ENCODE measurements at regions not wholly inside any gene's neighbourhood (a gene's known extent, or its start where the extent isn't known, plus 50 kb on each side); places are given as distances from the start of the nearest gene placed in this dataset.

- ATAC-seq (ENCODE audit: low read depth) (no peak), DNase-seq (no peak)
- Histone ChIP-seq H3K4me3 (ENCODE audit: control extremely low read depth in 1 of 5, extremely low read depth in 1 of 5, insufficient read depth in 1 of 5, low read depth in 2 of 5, low read length in 4 of 5) (no peak overlapping the region), H4K20me1 (ENCODE audit: control insufficient read depth, insufficient read depth, low read length, poor library complexity, severe bottlenecking) (no peaks in the 10 kb centered on the region), H2AFZ (ENCODE audit: insufficient read depth, low read depth, low read length, poor library complexity, severe bottlenecking) (no peak overlapping the region), H3K9ac (ENCODE audit: low read length) (no peak overlapping the region), H3K4me2 (replicated peaks; ENCODE audit: low read depth, low read length, poor library complexity, severe bottlenecking) (no peak overlapping the region), H3K4me1 (ENCODE audit: control insufficient read depth in 2 of 2, insufficient read depth in 2 of 2, low read length in 2 of 2) (no peaks in the 10 kb centered on the region), H3K79me2 (ENCODE audit: control insufficient read depth, insufficient read depth, low read length) (no peaks in the 10 kb centered on the region), H3K36me3 (replicated peaks in 1 of 2; ENCODE audit: control extremely low read depth in 1 of 2, control insufficient read depth in 1 of 2, extremely low read depth in 1 of 2, insufficient read depth in 2 of 2, low read length in 1 of 2) (no peaks in the 10 kb centered on the region), H3K27me3 (replicated peaks in 1 of 4; ENCODE audit: control extremely low read depth in 1 of 4, control insufficient read depth in 3 of 4, insufficient read depth in 4 of 4, low read length in 3 of 4) (no peaks in the 10 kb centered on the region), H3K27ac (ENCODE audit: low read length in 2 of 2) (no peak overlapping the region), H3K9me3 (ENCODE audit: control extremely low read depth in 1 of 3, control insufficient read depth in 2 of 3, insufficient read depth in 1 of 3, low read length in 2 of 3) (no peaks in the 10 kb centered on the region)
- no peak overlapping the region for H3K27ac Mint-ChIP-seq
- ChIA-PET CTCF (interaction anchor here (0.9 kb wide), 1 partner anchor 10 kb away, joined by 3 read pairs; no protein-coding TSS in a partner anchor), POLR2A (no interaction called here)
- intact Hi-C loops (cut with micrococcal nuclease) = no loop called here
- H3K4me3 Mint-ChIP-seq = no peak overlapping the region
- TF ChIP-seq CTCF (IDR thresholded peaks at IDR 0.05) (no peak), EZH2 (IDR thresholded peaks at IDR 0.05; ENCODE audit: borderline replicate concordance, insufficient read depth, low read depth, low read length, poor library complexity, severe bottlenecking) (no peak)
- H3K9me3 Mint-ChIP-seq (ENCODE audit: insufficient read depth) = no peaks in the 10 kb centered on the region
- no peaks in the 10 kb centered on the region for H3K4me1 Mint-ChIP-seq
- WGBS (ENCODE audit: insufficient coverage) = 44% methylated on average over 2 of the region's 2 CpGs
- H3K27me3 Mint-ChIP-seq = no peaks in the 10 kb centered on the region
Measured at GRCh38 chr2:16161085-16161565, 220.8 kb downstream of the MYCN start.

GRCh38 chr2:16160281-16161084, 220.1 kb downstream of the MYCN start:
- Histone ChIP-seq H3K27me3 (replicated peaks in 1 of 4; ENCODE audit: control extremely low read depth in 1 of 4, control insufficient read depth in 3 of 4, insufficient read depth in 4 of 4, low read length in 3 of 4) (peaks cover 0 to 2% (median 0%) of the 10 kb centered on the region in 4 experiments), H3K79me2 (ENCODE audit: control insufficient read depth, insufficient read depth, low read length) (no peaks in the 10 kb centered on the region), H3K9ac (ENCODE audit: low read length) (no peak overlapping the region), H3K36me3 (replicated peaks in 1 of 2; ENCODE audit: control extremely low read depth in 1 of 2, control insufficient read depth in 1 of 2, extremely low read depth in 1 of 2, insufficient read depth in 2 of 2, low read length in 1 of 2) (no peaks in the 10 kb centered on the region), H3K4me2 (replicated peaks; ENCODE audit: low read depth, low read length, poor library complexity, severe bottlenecking) (no peak overlapping the region), H3K9me3 (ENCODE audit: control extremely low read depth in 1 of 3, control insufficient read depth in 2 of 3, insufficient read depth in 1 of 3, low read length in 2 of 3) (peaks cover 0 to 3% (median 0%) of the 10 kb centered on the region in 3 donors), H4K20me1 (ENCODE audit: control insufficient read depth, insufficient read depth, low read length, poor library complexity, severe bottlenecking) (no peaks in the 10 kb centered on the region), H2AFZ (ENCODE audit: insufficient read depth, low read depth, low read length, poor library complexity, severe bottlenecking) (no peak overlapping the region), H3K4me3 (ENCODE audit: control extremely low read depth in 1 of 5, extremely low read depth in 1 of 5, insufficient read depth in 1 of 5, low read depth in 2 of 5, low read length in 4 of 5) (no peak overlapping the region), H3K27ac (ENCODE audit: low read length in 2 of 2) (no peak overlapping the region), H3K4me1 (ENCODE audit: control insufficient read depth in 2 of 2, insufficient read depth in 2 of 2, low read length in 2 of 2) (no peaks in the 10 kb centered on the region)
- H3K27me3 Mint-ChIP-seq = peaks cover under 1% of the 10 kb centered on the region
- intact Hi-C loops (cut with micrococcal nuclease) = no loop called here
- WGBS (ENCODE audit: insufficient coverage) = 90% methylated on average over 2 of the region's 6 CpGs
- CTCF ChIA-PET = no interaction called here
- no peaks in the 10 kb centered on the region for H3K4me1 Mint-ChIP-seq
- H3K9me3 Mint-ChIP-seq (ENCODE audit: insufficient read depth) = no peaks in the 10 kb centered on the region
- H3K27ac Mint-ChIP-seq = no peak overlapping the region
- ATAC-seq (ENCODE audit: low read depth) (no peak), DNase-seq (no peak)
- TF ChIP-seq EZH2 (IDR thresholded peaks at IDR 0.05; ENCODE audit: borderline replicate concordance, insufficient read depth, low read depth, low read length, poor library complexity, severe bottlenecking) (no peak), CTCF (IDR thresholded peaks at IDR 0.05) (no peak)
- no peak overlapping the region for H3K4me3 Mint-ChIP-seq
- POLR2A ChIA-PET = no interaction called here

Measured in B cell (primary cell).